ENCODE measurements at regions not wholly inside any gene's neighbourhood (a gene's known extent, or its start where the extent isn't known, plus 50 kb on each side); places are given as distances from the start of the nearest gene placed in this dataset.

GRCh38 chr9:69987457-69987856 lies 56.2 kb upstream of the MAMDC2 start:
- Histone ChIP-seq H3K4me1 (replicated peaks in 1 of 2) (no peaks in the 10 kb centered on the region), H3K36me3 (replicated peaks in 1 of 2) (no peaks in the 10 kb centered on the region), H3K4me3 (no peak overlapping the region), H3K9me3 (replicated peaks in 1 of 3) (no peaks in the 10 kb centered on the region), H3K27me3 (no peaks in the 10 kb centered on the region), H3K27ac (peak overlapping the region in 2 of 5 donors; percentile 25 to 28)
- no peak for DNase-seq
- no peak for TF ChIP-seq POLR2A (IDR thresholded peaks at IDR 0.05)
- no peak for TF ChIP-seq CTCF (IDR thresholded peaks at IDR 0.05)
- intact Hi-C loops (cut with DNase I), result no loop called here

GRCh38 chr9:69993110-69993509 lies 50.5 kb upstream of the MAMDC2 start:
- no peaks in the 10 kb centered on the region for H3K9me3 ChIP-seq (replicated peaks in 1 of 3)
- TF ChIP-seq CTCF (IDR thresholded peaks at IDR 0.05), result no peak
- no peak for TF ChIP-seq POLR2A (IDR thresholded peaks at IDR 0.05)
- no peaks in the 10 kb centered on the region for H3K27me3 ChIP-seq
- no peak overlapping the region for H3K27ac ChIP-seq
- DNase-seq, result no peak
- no peaks in the 10 kb centered on the region for H3K36me3 ChIP-seq (replicated peaks in 1 of 2)
- no peaks in the 10 kb centered on the region for H3K4me1 ChIP-seq (replicated peaks in 1 of 2)
- WGBS, 4 donors, result 34 to 94% (median 89%) methylated on average over 2 of the region's 2 CpGs
- intact Hi-C loops (cut with DNase I), result no loop called here
- no peak overlapping the region for H3K4me3 ChIP-seq

Measured in adrenal gland (tissue), 9 donors.